ENCODE measurements at regions not wholly inside any gene's neighbourhood (a gene's known extent, or its start where the extent isn't known, plus 50 kb on each side); places are given as distances from the start of the nearest gene placed in this dataset.

GRCh38 chr5:153206361-153206760 lies 284.1 kb upstream of the GRIA1 start:
- TF ChIP-seq CTCF (IDR thresholded peaks at IDR 0.05) (no peak), POLR2A (IDR thresholded peaks at IDR 0.05) (no peak), EP300 (IDR thresholded peaks at IDR 0.05; ENCODE audit: low read depth) (no peak)
